OCI-LY1 (cell line): ENCODE measurements at regions not wholly inside any gene's neighbourhood (a gene's known extent, or its start where the extent isn't known, plus 50 kb on each side); places are given as distances from the start of the nearest gene placed in this dataset.

Experiments used
- H2AFZ ChIP-seq: fragments of 200-600 bp; sonication (generic), shearing (Covaris generic); 2 replicates; pipeline ENCODE4 v1.6.0; 2014; ENCODE audit warnings: antibody characterized with exemption, mild to moderate bottlenecking, low read length
- H3F3A ChIP-seq: fragments of 200-600 bp; sonication (generic), shearing (Covaris generic); 2 replicates; pipeline ENCODE4 v1.6.0; 2014; ENCODE audit warnings: mild to moderate bottlenecking, antibody characterized with exemption, low read length, moderate library complexity; ENCODE audit not compliant: insufficient read depth
- H3K27ac ChIP-seq: fragments of 200-600 bp; sonication (generic); 2 replicates; pipeline ENCODE4 v1.5.1; 2014; ENCODE audit warnings: low read length, mixed run types, mild to moderate bottlenecking, low read depth; ENCODE audit not compliant: poor library complexity, severe bottlenecking
- H3K27me3 ChIP-seq: fragments of 200-600 bp; sonication (generic); 2 replicates; pipeline ENCODE4 v1.6.0; 2014; ENCODE audit warnings: antibody characterized with exemption, mild to moderate bottlenecking, low read length, moderate library complexity; ENCODE audit not compliant: insufficient read depth
- H3K36me3 ChIP-seq: fragments of 200-600 bp; sonication (generic); 2 replicates; pipeline ENCODE4 v1.6.1; 2014; ENCODE audit warnings: mild to moderate bottlenecking, antibody characterized with exemption, low read length, moderate library complexity, mixed read lengths; ENCODE audit not compliant: insufficient read depth
- H3K4me1 ChIP-seq: fragments of 200-600 bp; sonication (generic); 2 replicates; pipeline ENCODE4 v1.5.1; 2014; ENCODE audit warnings: mild to moderate bottlenecking, low read length, moderate library complexity; ENCODE audit not compliant: insufficient read depth, severe bottlenecking
- H3K4me2 ChIP-seq: fragments of 200-600 bp; sonication (generic), shearing (Covaris generic); 2 replicates; pipeline ENCODE4 v1.6.1; 2014; ENCODE audit warnings: low read length
- H3K4me3 ChIP-seq: fragments of 200-600 bp; sonication (generic); 2 replicates; pipeline ENCODE4 v1.5.1; 2014; ENCODE audit warnings: low read length, low read depth, mild to moderate bottlenecking, mixed read lengths; ENCODE audit not compliant: poor library complexity, severe bottlenecking
- H3K79me2 ChIP-seq: fragments of 200-600 bp; shearing (Covaris generic); 2 replicates; pipeline ENCODE4 v1.6.1; 2016; ENCODE audit warnings: mixed run types, low read length, mixed read lengths; ENCODE audit not compliant: insufficient read depth
- H3K9ac ChIP-seq: fragments of 200-600 bp; sonication (generic), shearing (Covaris generic); 2 replicates; pipeline ENCODE4 v1.6.1; 2014; ENCODE audit warnings: mild to moderate bottlenecking, low read length, mixed read lengths
- H3K9me2 ChIP-seq: fragments of 200-600 bp; sonication (generic), shearing (Covaris generic); 2 replicates; pipeline ENCODE4 v1.6.1; 2014; ENCODE audit warnings: low read depth, mild to moderate bottlenecking, low read length, mixed read lengths
- H3K9me3 ChIP-seq: fragments of 200-600 bp; shearing (Covaris generic); 2 replicates; pipeline ENCODE4 v1.6.1; 2014; ENCODE audit warnings: low read length, mixed read lengths
- H4K20me1 ChIP-seq: fragments of 200-600 bp; sonication (generic), shearing (Covaris generic); 2 replicates; pipeline ENCODE4 v1.6.0; 2016; ENCODE audit warnings: mild to moderate bottlenecking, low read length; ENCODE audit not compliant: insufficient read depth
- CTCF ChIP-seq: fragments of 200-600 bp; sonication (generic), shearing (Covaris generic); IDR thresholded peaks from 2 replicates; pipeline ENCODE4 v1.5.1; 2017; ENCODE audit warnings: mild to moderate bottlenecking, antibody characterized with exemption, low read length, moderate library complexity, mixed read lengths
- EZH2 ChIP-seq: fragments of 200-600 bp; sonication (generic), shearing (Covaris generic); IDR thresholded peaks from 2 replicates; pipeline ENCODE4 v1.8.0; 2017; ENCODE audit warnings: borderline replicate concordance, mixed run types, mild to moderate bottlenecking, antibody characterized with exemption, low read length, moderate library complexity, mixed read lengths

DNA sequence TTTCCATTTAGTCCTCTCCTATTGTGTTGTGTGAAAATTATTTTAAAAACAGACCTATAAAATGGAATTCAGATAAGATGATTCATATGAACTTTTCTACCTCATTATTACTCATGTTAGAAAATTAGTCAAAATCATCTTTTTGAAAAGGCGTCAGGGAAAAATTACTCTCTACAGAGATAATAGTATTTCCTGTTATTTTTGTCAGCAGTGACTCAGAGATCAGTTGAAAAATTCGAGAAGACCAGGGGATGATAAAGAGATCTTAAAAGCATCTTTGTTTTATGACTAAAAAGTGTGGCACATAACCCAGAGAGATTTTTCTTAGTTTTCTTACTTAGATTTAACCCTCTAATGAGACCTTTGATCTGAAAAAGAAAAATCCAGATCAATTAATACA, 157.9 kb upstream of the CARD18 start:
- Histone ChIP-seq H4K20me1 (no peaks in the 10 kb centered on the region), H3K9me3 (no peaks in the 10 kb centered on the region), H3K4me1 (no peaks in the 10 kb centered on the region), H3K9ac (no peak overlapping the region), H3F3A (no peaks in the 10 kb centered on the region), H3K79me2 (no peaks in the 10 kb centered on the region), H3K4me3 (no peak overlapping the region), H3K27ac (no peak overlapping the region), H3K9me2 (no peaks in the 10 kb centered on the region), H3K27me3 (no peaks in the 10 kb centered on the region), H3K36me3 (no peaks in the 10 kb centered on the region), H3K4me2 (no peak overlapping the region), H2AFZ (no peak overlapping the region)
- TF ChIP-seq EZH2: no peak
- no peak for TF ChIP-seq CTCF

DNA sequence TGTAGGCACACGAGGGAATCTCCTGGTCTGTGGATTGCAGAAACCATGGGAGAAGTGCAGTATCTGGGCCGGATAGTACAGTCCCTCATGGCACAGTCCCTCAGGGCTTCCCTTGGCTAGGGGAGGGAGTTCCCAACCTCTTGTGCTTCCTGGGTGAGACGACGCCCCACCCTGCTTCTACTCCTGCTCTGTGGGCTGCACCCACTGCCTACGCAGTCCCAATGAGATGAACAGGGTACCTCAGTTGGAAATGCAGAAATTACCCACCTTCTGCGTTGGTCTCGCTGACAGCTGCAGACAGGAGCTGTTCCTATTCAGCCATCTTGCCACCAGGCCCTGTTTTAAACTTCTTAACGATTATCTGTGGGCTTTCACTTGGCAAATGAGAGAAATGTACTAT, 157.2 kb upstream of the CARD18 start:
- Histone ChIP-seq H4K20me1 (no peaks in the 10 kb centered on the region), H3K79me2 (no peaks in the 10 kb centered on the region), H3K9me3 (no peaks in the 10 kb centered on the region), H3K4me3 (no peak overlapping the region), H3K27me3 (no peaks in the 10 kb centered on the region), H3K4me1 (no peaks in the 10 kb centered on the region), H3F3A (no peaks in the 10 kb centered on the region), H3K36me3 (no peaks in the 10 kb centered on the region), H3K9ac (no peak overlapping the region), H3K9me2 (no peaks in the 10 kb centered on the region), H2AFZ (no peak overlapping the region), H3K4me2 (no peak overlapping the region), H3K27ac (no peak overlapping the region)
- TF ChIP-seq EZH2: no peak
- TF ChIP-seq CTCF: no peak

DNA sequence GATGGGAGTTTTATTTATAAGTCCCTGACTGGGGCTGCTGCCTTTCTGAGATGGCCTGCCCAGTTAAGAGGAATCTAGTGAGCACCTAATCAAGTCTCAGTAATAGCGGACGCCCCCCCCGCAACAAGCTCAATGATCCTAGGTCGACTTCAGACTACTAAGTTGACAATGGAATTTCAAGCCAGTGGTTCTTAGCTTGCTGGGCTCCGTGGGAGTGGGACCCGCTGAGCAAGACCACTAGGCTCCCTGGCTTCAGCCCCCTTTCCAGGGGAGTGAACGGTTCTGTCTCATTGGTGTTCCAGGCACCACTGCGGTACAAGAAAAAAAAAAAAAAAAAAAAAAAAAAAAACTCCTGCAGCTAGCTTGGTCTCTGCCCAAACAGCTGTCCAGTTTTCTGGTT, 156.8 kb upstream of the CARD18 start:
- Histone ChIP-seq H4K20me1 (no peaks in the 10 kb centered on the region), H3K9ac (no peak overlapping the region), H3K9me3 (no peaks in the 10 kb centered on the region), H3K4me3 (no peak overlapping the region), H3K4me1 (no peaks in the 10 kb centered on the region), H3F3A (no peaks in the 10 kb centered on the region), H3K36me3 (no peaks in the 10 kb centered on the region), H3K4me2 (no peak overlapping the region), H3K79me2 (no peaks in the 10 kb centered on the region), H3K27ac (no peak overlapping the region), H3K9me2 (no peaks in the 10 kb centered on the region), H2AFZ (no peak overlapping the region), H3K27me3 (no peaks in the 10 kb centered on the region)
- TF ChIP-seq CTCF (no peak), EZH2 (no peak)
